LNCAP (cell line): ENCODE measurements at regions not wholly inside any gene's neighbourhood (a gene's known extent, or its start where the extent isn't known, plus 50 kb on each side); places are given as distances from the start of the nearest gene placed in this dataset.

Experiments used
- TF ChIP-seq, protein P1 (sequence below): fragments of 450-650 bp; IDR thresholded peaks from 2 replicates; pipeline ENCODE4 v1.5.1; 2017; ENCODE audit warnings: mild to moderate bottlenecking

DNA sequence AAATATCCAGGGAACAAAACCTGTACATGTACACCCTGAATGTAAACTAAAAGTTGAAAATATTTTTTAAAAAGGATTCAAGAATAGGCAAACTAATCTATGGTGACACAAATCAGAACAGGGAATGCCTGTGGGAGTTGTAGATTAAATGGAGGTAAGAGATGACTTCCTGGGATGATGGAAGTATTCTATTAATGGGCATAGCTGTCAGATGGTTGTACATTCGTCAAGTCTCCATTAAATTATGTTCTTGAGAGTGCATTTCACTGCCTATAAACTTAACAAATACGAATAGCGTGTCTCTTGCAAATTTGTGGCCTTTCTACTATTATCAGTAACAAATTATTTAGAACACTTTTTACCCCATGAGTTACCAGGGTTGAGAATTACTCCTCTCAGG is 207.0 kb downstream of the HNMT start:
- TF ChIP-seq, protein P1, sequence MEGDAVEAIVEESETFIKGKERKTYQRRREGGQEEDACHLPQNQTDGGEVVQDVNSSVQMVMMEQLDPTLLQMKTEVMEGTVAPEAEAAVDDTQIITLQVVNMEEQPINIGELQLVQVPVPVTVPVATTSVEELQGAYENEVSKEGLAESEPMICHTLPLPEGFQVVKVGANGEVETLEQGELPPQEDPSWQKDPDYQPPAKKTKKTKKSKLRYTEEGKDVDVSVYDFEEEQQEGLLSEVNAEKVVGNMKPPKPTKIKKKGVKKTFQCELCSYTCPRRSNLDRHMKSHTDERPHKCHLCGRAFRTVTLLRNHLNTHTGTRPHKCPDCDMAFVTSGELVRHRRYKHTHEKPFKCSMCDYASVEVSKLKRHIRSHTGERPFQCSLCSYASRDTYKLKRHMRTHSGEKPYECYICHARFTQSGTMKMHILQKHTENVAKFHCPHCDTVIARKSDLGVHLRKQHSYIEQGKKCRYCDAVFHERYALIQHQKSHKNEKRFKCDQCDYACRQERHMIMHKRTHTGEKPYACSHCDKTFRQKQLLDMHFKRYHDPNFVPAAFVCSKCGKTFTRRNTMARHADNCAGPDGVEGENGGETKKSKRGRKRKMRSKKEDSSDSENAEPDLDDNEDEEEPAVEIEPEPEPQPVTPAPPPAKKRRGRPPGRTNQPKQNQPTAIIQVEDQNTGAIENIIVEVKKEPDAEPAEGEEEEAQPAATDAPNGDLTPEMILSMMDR = no peak

DNA sequence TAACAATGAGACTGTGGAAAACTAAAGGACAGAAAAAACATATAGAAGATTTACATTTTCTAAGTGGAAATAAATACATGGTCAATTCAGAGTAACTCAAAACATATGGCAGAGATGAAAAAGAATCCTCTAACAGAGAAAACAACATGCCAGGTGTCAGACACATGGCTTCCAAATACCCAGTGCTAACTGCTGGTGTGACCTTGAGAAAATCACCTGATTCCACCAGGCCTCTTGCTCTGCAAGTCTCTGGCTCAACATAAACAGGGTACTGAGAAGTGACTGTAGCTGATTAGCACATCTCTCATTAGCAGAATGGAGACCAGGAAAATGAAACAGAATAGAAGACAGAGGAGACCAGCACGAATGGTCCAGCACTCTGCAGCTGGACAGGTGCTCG is 210.8 kb downstream of the HNMT start:
- TF ChIP-seq, protein P1 = no peak

DNA sequence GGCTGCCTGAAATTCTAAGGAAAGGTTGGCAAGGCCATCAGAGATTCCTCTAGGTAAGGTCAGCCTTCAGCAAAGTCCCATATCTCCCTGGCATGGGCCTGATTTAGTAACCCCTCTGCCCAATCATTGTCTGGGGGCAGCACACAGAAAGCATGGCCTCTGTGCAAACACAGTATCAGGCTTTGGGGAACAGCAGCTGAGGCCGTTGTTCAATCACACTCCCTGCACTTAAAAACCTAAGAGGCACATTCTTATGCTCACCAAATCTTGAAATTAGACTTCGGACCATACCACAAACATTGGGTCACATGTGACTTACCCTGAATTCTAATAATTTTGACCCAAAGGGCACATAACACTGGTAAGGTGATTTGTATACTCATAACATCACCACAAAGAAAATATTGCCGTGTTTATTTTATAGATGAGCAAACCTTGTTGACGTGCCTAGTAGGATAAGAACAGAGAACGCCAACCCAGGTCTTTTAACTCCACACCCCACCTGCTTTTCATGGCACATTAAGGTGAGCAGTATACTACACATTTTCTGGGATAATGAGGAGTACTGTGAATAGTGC is 212.7 kb downstream of the HNMT start:
- TF ChIP-seq, protein P1 = no peak

DNA sequence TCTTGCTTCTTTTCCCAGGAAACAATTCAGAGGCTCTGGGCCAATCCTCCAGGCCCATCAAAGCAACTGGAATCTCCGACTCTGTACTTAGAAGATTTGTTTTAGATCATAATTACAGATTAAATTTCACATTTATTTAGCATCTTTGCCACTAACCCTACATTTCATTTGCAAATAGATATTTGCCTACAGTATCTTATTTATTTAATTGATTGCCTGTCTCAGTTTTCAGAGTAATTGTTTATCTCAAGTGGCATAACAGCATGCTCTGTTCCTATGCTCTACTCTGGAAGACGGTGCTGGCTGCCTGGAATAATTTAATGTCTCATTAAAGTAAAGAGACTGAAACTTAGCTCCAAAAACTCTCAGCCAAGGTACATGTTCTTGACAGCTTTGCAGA is 213.4 kb downstream of the HNMT start:
- TF ChIP-seq, protein P1 = no peak

DNA sequence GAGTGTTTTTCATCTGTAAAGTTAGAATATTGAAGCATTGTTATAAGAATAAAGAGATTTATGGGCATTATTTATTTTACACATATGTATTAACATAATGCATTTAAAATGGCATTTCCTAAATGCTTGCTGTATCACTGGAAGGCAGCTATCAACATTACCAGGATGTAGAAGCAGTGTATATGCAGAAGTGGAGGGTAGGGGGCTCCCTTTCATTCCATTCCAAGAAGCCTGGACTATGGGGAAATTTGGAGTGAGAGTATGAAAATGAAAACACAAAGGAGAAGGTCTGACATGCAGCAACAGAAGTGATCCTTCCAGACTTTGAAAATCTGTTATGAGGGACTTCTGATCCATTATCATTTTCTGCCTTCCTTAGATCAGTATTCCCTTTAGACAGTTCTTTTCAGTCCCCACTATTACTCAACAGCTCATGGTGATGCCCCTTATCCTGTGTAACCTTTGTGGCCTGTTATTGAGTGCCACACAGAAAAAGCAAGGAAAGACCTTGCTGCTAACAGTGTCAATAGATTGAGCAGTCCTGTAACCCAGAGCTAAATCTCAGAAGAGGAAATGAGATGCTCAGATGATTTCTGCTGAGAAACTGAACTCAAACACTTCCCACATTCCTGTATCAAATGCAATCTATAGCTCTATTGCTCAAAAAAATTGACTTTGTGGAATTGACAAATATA is 216.6 kb downstream of the HNMT start:
- TF ChIP-seq, protein P1 = no peak

DNA sequence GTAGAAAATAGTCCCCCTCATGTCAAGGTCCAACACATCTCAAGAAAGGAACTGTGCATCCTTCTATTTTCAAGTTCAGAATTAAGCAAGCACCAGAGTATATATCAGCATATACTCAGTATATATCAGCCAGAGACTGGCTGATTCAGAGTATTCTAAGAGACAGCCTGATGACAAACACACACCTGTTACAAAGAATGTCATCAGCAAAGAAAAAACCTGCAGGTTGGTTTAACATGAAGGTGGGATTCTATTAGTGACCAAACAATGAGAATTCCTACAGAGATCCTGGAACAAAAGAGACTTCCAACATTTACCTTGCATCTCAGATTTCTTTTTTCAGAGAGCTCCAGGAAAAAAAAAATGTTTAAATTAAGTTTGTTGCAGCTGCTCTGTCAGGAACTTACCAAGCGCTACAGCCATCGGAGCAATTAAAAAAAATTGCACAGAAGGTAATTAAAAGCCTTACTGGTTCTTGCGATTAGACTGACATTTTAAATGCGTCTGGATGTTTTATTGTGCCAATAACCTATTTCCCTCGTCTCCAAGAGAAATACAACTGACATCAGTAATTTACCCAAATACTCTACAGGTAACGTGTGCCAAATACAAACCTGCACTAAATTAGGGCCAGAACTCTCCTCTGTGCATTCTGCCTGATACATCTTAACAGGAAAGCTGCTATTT is 218.1 kb downstream of the HNMT start:
- TF ChIP-seq, protein P1 = no peak

DNA sequence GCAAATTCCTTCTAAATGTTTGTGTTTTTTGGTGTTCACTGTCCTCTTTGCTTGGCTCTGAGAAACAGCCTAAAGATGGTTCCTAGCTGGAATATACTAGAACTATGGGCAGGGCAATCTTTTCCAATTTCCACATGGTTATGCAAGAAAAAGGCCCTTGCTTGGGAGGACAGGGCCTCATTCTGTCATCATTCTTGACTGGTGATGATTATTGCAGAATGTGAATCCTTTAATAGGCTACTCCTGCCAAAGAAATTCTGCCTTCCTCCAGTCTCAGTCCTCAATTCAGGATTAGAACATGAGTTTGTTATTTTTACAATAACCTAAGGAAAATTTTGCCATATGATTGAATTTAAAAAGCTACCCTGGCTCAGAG is 218.7 kb downstream of the HNMT start:
- TF ChIP-seq, protein P1 = no peak
